HCT116 (cell line): ENCODE measurements at regions not wholly inside any gene's neighbourhood (a gene's known extent, or its start where the extent isn't known, plus 50 kb on each side); places are given as distances from the start of the nearest gene placed in this dataset.

Experiments
- POLR2A ChIP-seq: IDR thresholded peaks from 2 replicates; pipeline ENCODE4 v1.7.0; 2011; ENCODE audit warnings: borderline replicate concordance; ENCODE audit not compliant: insufficient read depth, insufficient read length; ENCODE audit errors: extremely low read depth
- POLR2AphosphoS5 ChIP-seq: IDR thresholded peaks from 2 replicates; pipeline ENCODE4 v1.6.1; 2011; ENCODE audit warnings: mild to moderate bottlenecking, low read depth, low read length, moderate library complexity
- SIN3A ChIP-seq: IDR thresholded peaks from 2 replicates; pipeline ENCODE4 v1.6.1; 2012; ENCODE audit warnings: low read depth
- ZNF274 ChIP-seq: fragments of 200-500 bp; sonication (Bioruptor generic); IDR thresholded peaks from 2 replicates; pipeline ENCODE4 v1.6.1; 2014; ENCODE audit warnings: mild to moderate bottlenecking, low read depth, low read length, inconsistent platforms
- TF ChIP-seq, protein P1 (sequence below): IDR thresholded peaks from 2 replicates; pipeline ENCODE4 v1.6.1; 2012; ENCODE audit warnings: low read depth
- TF ChIP-seq, protein P2 (sequence below), 3 experiments: fragments of 200-600 bp in 1 of 3; sonication (generic) in 1 of 3; IDR thresholded peaks in 2 of 3; conservative IDR thresholded peaks in 1 of 3; 2 replicates each; pipeline ENCODE4 v1.5.1; 2012 to 2017; ENCODE audit warnings: low read depth in 2 of 3, low read length in 2 of 3, antibody characterized with exemption in 1 of 3, borderline replicate concordance in 1 of 3, control low read depth in 1 of 3, mild to moderate bottlenecking in 1 of 3, mixed read lengths in 1 of 3, mixed run types in 1 of 3, moderate library complexity in 1 of 3; ENCODE audit not compliant: insufficient read depth in 1 of 3
- TF ChIP-seq, protein P3 (sequence below): IDR thresholded peaks from 2 replicates; pipeline ENCODE4 v1.6.1; 2012

DNA sequence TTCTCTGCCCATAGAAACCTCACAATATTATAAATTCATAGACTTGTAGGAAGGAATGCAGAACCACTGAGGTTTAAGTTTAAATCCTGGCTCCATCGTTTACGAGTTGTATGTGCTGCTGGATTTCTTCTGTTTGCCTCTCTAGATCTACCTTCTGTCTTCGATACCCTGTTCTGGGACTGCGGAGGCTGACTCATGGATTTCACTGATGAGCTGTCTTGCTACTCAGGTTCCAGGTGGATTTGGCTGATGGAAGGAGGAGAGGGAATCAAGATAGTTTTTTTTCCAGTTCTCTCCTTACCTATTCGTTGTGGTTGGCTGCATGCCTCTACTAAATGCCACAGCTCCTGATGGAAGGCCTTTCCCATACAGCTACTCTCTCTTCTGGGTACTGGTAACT is 375.8 kb downstream of the REEP3 start:
- TF ChIP-seq SIN3A (no peak), POLR2A (no peak), ZNF274 (no peak), POLR2AphosphoS5 (no peak)
- TF ChIP-seq, protein P1, sequence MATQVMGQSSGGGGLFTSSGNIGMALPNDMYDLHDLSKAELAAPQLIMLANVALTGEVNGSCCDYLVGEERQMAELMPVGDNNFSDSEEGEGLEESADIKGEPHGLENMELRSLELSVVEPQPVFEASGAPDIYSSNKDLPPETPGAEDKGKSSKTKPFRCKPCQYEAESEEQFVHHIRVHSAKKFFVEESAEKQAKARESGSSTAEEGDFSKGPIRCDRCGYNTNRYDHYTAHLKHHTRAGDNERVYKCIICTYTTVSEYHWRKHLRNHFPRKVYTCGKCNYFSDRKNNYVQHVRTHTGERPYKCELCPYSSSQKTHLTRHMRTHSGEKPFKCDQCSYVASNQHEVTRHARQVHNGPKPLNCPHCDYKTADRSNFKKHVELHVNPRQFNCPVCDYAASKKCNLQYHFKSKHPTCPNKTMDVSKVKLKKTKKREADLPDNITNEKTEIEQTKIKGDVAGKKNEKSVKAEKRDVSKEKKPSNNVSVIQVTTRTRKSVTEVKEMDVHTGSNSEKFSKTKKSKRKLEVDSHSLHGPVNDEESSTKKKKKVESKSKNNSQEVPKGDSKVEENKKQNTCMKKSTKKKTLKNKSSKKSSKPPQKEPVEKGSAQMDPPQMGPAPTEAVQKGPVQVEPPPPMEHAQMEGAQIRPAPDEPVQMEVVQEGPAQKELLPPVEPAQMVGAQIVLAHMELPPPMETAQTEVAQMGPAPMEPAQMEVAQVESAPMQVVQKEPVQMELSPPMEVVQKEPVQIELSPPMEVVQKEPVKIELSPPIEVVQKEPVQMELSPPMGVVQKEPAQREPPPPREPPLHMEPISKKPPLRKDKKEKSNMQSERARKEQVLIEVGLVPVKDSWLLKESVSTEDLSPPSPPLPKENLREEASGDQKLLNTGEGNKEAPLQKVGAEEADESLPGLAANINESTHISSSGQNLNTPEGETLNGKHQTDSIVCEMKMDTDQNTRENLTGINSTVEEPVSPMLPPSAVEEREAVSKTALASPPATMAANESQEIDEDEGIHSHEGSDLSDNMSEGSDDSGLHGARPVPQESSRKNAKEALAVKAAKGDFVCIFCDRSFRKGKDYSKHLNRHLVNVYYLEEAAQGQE = no peak
- TF ChIP-seq, protein P2, sequence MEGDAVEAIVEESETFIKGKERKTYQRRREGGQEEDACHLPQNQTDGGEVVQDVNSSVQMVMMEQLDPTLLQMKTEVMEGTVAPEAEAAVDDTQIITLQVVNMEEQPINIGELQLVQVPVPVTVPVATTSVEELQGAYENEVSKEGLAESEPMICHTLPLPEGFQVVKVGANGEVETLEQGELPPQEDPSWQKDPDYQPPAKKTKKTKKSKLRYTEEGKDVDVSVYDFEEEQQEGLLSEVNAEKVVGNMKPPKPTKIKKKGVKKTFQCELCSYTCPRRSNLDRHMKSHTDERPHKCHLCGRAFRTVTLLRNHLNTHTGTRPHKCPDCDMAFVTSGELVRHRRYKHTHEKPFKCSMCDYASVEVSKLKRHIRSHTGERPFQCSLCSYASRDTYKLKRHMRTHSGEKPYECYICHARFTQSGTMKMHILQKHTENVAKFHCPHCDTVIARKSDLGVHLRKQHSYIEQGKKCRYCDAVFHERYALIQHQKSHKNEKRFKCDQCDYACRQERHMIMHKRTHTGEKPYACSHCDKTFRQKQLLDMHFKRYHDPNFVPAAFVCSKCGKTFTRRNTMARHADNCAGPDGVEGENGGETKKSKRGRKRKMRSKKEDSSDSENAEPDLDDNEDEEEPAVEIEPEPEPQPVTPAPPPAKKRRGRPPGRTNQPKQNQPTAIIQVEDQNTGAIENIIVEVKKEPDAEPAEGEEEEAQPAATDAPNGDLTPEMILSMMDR (IDR thresholded peaks at IDR 0.05 in 2 of 3, conservative IDR thresholded peaks at IDR 0.05 in 1 of 3; ENCODE audit: borderline replicate concordance in 1 of 3, insufficient read depth in 1 of 3, low read depth in 2 of 3, low read length in 2 of 3) = no peak
- TF ChIP-seq, protein P3, sequence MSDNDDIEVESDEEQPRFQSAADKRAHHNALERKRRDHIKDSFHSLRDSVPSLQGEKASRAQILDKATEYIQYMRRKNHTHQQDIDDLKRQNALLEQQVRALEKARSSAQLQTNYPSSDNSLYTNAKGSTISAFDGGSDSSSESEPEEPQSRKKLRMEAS = no peak
